ENCODE measurements at regions not wholly inside any gene's neighbourhood (a gene's known extent, or its start where the extent isn't known, plus 50 kb on each side); places are given as distances from the start of the nearest gene placed in this dataset.

DNA sequence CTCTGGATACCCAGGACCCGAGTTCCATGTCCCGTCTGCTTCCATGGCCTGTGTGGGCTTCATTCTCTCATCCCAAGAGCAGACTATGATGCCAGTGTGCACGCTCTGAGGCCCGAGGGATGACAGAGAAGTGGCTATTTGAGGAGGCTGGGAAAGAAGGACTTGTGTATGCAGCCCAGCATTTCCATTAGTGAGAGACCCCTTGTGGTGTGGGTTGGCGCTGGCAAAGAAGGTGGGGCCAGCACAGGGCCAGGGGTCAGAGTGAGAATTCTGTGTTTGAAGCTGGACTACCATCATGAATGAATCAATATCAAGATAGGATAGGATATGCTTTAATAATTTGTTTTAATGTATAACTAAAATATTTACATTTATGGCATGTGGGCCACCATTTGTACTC lies 200.8 kb downstream of the HIPK3 start:
- TF ChIP-seq, protein P1, sequence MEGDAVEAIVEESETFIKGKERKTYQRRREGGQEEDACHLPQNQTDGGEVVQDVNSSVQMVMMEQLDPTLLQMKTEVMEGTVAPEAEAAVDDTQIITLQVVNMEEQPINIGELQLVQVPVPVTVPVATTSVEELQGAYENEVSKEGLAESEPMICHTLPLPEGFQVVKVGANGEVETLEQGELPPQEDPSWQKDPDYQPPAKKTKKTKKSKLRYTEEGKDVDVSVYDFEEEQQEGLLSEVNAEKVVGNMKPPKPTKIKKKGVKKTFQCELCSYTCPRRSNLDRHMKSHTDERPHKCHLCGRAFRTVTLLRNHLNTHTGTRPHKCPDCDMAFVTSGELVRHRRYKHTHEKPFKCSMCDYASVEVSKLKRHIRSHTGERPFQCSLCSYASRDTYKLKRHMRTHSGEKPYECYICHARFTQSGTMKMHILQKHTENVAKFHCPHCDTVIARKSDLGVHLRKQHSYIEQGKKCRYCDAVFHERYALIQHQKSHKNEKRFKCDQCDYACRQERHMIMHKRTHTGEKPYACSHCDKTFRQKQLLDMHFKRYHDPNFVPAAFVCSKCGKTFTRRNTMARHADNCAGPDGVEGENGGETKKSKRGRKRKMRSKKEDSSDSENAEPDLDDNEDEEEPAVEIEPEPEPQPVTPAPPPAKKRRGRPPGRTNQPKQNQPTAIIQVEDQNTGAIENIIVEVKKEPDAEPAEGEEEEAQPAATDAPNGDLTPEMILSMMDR (conservative IDR thresholded peaks at IDR 0.05 in 1 of 2, IDR thresholded peaks at IDR 0.05 in 1 of 2; ENCODE audit: extremely low read depth in 1 of 2, insufficient read depth in 1 of 2, low read depth in 1 of 2, low read length in 2 of 2), result no peak
- no peak for TF ChIP-seq EZH2 (IDR thresholded peaks at IDR 0.05; ENCODE audit: borderline replicate concordance, low read length)

Measured in mammary epithelial cell (primary cell).